Loucy (cell line): ENCODE measurements at regions not wholly inside any gene's neighbourhood (a gene's known extent, or its start where the extent isn't known, plus 50 kb on each side); places are given as distances from the start of the nearest gene placed in this dataset.

ENCODE experiments used
- H2AFZ ChIP-seq: fragments of 200-600 bp; sonication (generic); 2 replicates; pipeline ENCODE4 v1.6.0; 2016; ENCODE audit warnings: antibody characterized with exemption, mild to moderate bottlenecking, low read length, moderate library complexity
- H3F3A ChIP-seq: fragments of 200-600 bp; 2 replicates; pipeline ENCODE4 v1.6.0; 2016; ENCODE audit warnings: antibody characterized with exemption, low read depth, mild to moderate bottlenecking
- H3K27me3 ChIP-seq: fragments of 200-600 bp; sonication (generic); 2 replicates; pipeline ENCODE4 v1.6.1; 2014; ENCODE audit warnings: low read length, mild to moderate bottlenecking; ENCODE audit not compliant: insufficient read depth, poor library complexity, severe bottlenecking
- H3K36me3 ChIP-seq: fragments of 200-600 bp; sonication (generic); 2 replicates; pipeline ENCODE4 v1.6.1; 2016; ENCODE audit warnings: low read length; ENCODE audit not compliant: insufficient read depth
- H3K4me1 ChIP-seq: fragments of 200-600 bp; sonication (generic); 2 replicates; pipeline ENCODE4 v1.5.1; 2014; ENCODE audit warnings: low read length, mild to moderate bottlenecking; ENCODE audit not compliant: insufficient read depth, poor library complexity, severe bottlenecking
- H3K4me2 ChIP-seq: fragments of 200-600 bp; sonication (generic); 2 replicates; pipeline ENCODE4 v1.6.0; 2014; ENCODE audit warnings: antibody characterized with exemption, low read length, low read depth, mild to moderate bottlenecking; ENCODE audit not compliant: poor library complexity, severe bottlenecking
- H3K4me3 ChIP-seq: fragments of 200-600 bp; sonication (generic); 2 replicates; pipeline ENCODE4 v1.5.1; 2014; ENCODE audit warnings: low read length, mild to moderate bottlenecking, mixed read lengths; ENCODE audit not compliant: poor library complexity, severe bottlenecking
- H3K79me2 ChIP-seq: fragments of 200-600 bp; sonication (generic); 2 replicates; pipeline ENCODE4 v1.6.1; 2014; ENCODE audit warnings: low read length; ENCODE audit not compliant: insufficient read depth
- H3K9ac ChIP-seq: fragments of 200-600 bp; sonication (generic); 2 replicates; pipeline ENCODE4 v1.6.0; 2014; ENCODE audit warnings: mild to moderate bottlenecking, low read depth, low read length, moderate library complexity; ENCODE audit not compliant: poor library complexity, severe bottlenecking
- H3K9me2 ChIP-seq: fragments of 200-600 bp; sonication (generic); replicated peaks from 2 replicates; pipeline ENCODE4 v1.6.1; 2016; ENCODE audit warnings: low read depth, low read length, mixed read lengths
- H3K9me3 ChIP-seq: fragments of 200-600 bp; sonication (generic); 2 replicates; pipeline ENCODE4 v1.6.1; 2014; ENCODE audit warnings: mild to moderate bottlenecking, antibody characterized with exemption, low read length, low read depth; ENCODE audit not compliant: insufficient read depth
- H4K20me1 ChIP-seq: fragments of 200-600 bp; sonication (generic); 2 replicates; pipeline ENCODE4 v1.6.0; 2014; ENCODE audit warnings: antibody characterized with exemption, low read length, mild to moderate bottlenecking; ENCODE audit not compliant: insufficient read depth, poor library complexity, severe bottlenecking
- EZH2phosphoT487 ChIP-seq: fragments of 200-600 bp; IDR thresholded peaks from 2 replicates; pipeline ENCODE4 v1.6.1; 2018; ENCODE audit warnings: antibody characterized with exemption, mild to moderate bottlenecking, moderate library complexity, borderline replicate concordance
- TF ChIP-seq, protein P1 (sequence below): fragments of 200-600 bp; sonication (generic); conservative IDR thresholded peaks from 2 replicates; pipeline ENCODE4 v1.5.1; 2014; ENCODE audit warnings: mild to moderate bottlenecking, antibody characterized with exemption, low read length

DNA sequence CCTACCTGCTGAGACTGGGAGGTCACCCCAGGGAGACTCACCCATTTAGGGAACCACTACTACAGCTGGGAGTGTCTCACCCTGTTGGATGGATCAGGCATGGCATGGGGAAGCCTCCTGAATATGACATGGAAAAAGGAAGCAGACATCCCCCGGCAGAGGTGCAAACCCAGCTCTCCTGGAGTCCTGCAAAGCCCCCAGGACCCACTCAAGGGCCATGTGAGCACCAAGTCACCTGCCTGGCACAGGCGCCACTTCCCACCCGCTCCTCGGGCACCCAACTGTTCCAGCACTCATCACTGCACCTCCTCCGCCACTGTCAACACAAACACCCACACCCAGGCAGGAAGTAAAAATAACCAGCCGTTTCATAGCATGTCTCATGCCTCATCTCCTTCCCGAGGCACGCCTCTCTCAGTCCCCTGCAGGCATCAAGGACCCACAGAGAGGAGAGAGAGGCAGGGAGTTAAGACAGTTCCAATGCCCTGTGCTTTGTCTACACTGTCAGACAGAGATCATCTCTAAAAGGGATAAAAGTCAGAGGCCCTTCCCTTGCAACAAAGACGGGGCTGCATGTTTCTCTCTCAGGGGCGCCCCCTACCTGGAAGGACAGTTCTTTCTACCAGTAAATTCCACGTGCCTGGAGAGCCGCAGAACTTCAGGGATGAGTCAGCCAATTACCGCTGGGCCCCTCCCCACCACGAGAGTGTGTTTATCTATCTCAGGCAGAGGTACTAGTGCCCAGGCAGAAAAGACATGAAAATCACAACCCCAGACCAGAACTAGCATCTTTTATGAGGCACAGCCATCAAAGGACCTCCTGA, 150.1 kb upstream of the SOD1 start:
- no peak for TF ChIP-seq EZH2phosphoT487
- TF ChIP-seq, protein P1, sequence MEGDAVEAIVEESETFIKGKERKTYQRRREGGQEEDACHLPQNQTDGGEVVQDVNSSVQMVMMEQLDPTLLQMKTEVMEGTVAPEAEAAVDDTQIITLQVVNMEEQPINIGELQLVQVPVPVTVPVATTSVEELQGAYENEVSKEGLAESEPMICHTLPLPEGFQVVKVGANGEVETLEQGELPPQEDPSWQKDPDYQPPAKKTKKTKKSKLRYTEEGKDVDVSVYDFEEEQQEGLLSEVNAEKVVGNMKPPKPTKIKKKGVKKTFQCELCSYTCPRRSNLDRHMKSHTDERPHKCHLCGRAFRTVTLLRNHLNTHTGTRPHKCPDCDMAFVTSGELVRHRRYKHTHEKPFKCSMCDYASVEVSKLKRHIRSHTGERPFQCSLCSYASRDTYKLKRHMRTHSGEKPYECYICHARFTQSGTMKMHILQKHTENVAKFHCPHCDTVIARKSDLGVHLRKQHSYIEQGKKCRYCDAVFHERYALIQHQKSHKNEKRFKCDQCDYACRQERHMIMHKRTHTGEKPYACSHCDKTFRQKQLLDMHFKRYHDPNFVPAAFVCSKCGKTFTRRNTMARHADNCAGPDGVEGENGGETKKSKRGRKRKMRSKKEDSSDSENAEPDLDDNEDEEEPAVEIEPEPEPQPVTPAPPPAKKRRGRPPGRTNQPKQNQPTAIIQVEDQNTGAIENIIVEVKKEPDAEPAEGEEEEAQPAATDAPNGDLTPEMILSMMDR = peak; percentile 69
- Histone ChIP-seq H3K9me2 (no peaks in the 10 kb centered on the region), H3K27me3 (no peaks in the 10 kb centered on the region), H3K4me2 (peak overlapping the region; percentile 36), H3K9ac (no peak overlapping the region), H3K4me3 (no peak overlapping the region), H3F3A (no peaks in the 10 kb centered on the region), H3K4me1 (peaks cover 24% of the 10 kb centered on the region), H3K79me2 (peaks cover 85% of the 10 kb centered on the region), H4K20me1 (peaks cover 4% of the 10 kb centered on the region), H3K36me3 (no peaks in the 10 kb centered on the region; the same call in 1 of the 2 replicates), H2AFZ (no peak overlapping the region), H3K9me3 (no peaks in the 10 kb centered on the region)

DNA sequence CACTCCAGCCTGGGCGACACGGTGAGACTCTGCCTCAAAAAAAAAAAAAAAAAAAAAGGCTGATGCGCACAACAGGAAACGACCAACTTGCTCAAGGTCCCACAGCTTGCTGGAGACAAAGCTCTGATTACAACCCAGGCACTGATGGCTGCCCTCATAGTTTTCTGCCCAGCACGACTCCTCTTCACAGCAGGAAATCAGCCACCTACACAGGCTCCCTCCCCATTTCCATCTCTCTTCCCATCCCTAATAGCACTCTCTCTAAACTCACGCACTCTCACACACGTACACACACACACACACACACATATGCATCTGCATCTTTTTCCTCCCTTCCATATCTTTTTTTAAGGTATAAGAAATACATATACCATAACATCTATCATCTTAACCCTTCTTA, 153.5 kb upstream of the SOD1 start:
- H3K4me3 ChIP-seq = no peak overlapping the region
- H3K4me2 ChIP-seq = peak overlapping the region; percentile 32
- H3K9ac ChIP-seq = no peak overlapping the region
- H2AFZ ChIP-seq = no peak overlapping the region
- H3K9me3 ChIP-seq = no peaks in the 10 kb centered on the region
- H3F3A ChIP-seq = no peaks in the 10 kb centered on the region
- H4K20me1 ChIP-seq = peaks cover 4% of the 10 kb centered on the region
- TF ChIP-seq, protein P1 = no peak
- TF ChIP-seq EZH2phosphoT487 = no peak
- peaks cover 28% of the 10 kb centered on the region for H3K4me1 ChIP-seq
- no peaks in the 10 kb centered on the region for H3K9me2 ChIP-seq
- H3K27me3 ChIP-seq = no peaks in the 10 kb centered on the region
- H3K36me3 ChIP-seq = no peaks in the 10 kb centered on the region
- peaks cover 67% of the 10 kb centered on the region for H3K79me2 ChIP-seq

DNA sequence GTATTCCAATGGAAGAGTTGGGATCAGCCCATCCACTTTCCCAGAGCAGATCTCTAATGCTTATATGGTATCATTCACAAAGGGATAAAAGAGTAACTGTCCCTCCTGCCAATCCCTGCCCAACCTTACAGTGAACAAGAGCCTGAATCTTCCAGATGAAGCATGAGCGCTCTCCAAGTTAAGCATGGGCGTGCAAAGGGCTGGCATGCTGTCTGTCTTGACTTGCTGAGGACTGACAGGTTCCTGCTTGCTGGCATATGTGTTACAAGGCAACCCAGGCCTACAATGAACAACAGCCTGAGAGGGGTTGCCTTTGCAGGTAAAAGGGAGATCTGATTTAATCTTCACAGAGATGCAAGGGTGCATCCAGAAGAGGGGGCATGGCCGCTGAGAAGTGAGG, 155.6 kb upstream of the SOD1 start:
- no peaks in the 10 kb centered on the region for H3K9me3 ChIP-seq
- peaks cover 59% of the 10 kb centered on the region; the same call in 1 of the 2 replicates for H3K79me2 ChIP-seq
- no peaks in the 10 kb centered on the region for H3F3A ChIP-seq
- no peak overlapping the region for H3K9ac ChIP-seq
- no peak overlapping the region for H2AFZ ChIP-seq
- H3K36me3 ChIP-seq = no peaks in the 10 kb centered on the region
- H3K4me3 ChIP-seq = no peak overlapping the region
- H3K4me1 ChIP-seq = peaks cover 17% of the 10 kb centered on the region
- no peaks in the 10 kb centered on the region for H3K27me3 ChIP-seq
- no peaks in the 10 kb centered on the region for H3K9me2 ChIP-seq
- H3K4me2 ChIP-seq = no peak overlapping the region
- TF ChIP-seq, protein P1 = no peak
- H4K20me1 ChIP-seq = peaks cover 4% of the 10 kb centered on the region
